ENCODE measurements at regions not wholly inside any gene's neighbourhood (a gene's known extent, or its start where the extent isn't known, plus 50 kb on each side); places are given as distances from the start of the nearest gene placed in this dataset.

DNA sequence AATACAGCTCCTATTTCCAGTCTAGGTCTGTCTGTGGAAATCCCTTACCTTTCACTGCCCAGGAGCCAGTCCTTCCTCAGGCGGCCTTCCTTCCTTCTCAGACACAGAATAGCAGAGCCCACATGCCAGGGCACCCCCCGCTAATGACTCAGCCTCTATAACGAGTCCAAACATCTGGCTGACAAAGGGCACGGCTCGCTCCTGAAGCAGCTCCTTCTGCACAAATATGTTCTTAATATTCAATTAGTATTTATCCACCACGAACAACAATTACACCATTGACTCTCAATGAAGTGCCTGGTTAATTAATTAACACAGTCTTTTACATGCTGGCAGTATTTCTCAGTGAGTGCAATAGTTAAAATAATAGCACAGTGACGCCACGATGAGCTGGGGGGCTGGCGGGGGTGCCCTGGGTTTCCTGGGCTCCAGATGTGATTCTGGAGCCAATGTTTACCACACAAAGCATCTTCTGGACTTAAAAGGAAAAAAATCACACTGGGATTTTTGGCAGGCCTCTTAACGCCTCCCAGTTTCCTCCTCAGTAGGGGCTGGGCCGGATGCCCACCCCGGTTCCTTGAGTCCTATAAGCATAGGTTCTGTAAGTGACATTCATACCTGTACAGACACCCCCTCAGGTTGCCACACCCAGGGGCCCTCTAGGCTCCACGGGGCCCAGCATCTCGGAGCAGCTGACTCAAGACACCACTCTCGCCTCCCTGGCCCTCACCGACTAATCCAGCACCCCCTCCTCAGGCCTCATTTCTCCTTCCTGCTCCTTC is 158.6 kb upstream of the MLN start:
- peak; percentile 92 for DNase-seq (ENCODE audit: low read depth)
- TF ChIP-seq CTCF (IDR thresholded peaks at IDR 0.05; ENCODE audit: insufficient read depth, low read depth, low read length, missing control alignments): no peak
- H3K4me3 ChIP-seq (ENCODE audit: low read length): no peak overlapping the region

- no peak for DNase-seq (ENCODE audit: low read depth)
- no peak overlapping the region for H3K4me3 ChIP-seq (ENCODE audit: low read length)
- no peak for TF ChIP-seq CTCF (IDR thresholded peaks at IDR 0.05; ENCODE audit: insufficient read depth, low read depth, low read length, missing control alignments)
These were observed 157.9 kb upstream of the MLN start for GRCh38 chr6:33961691-33962090.

- no peak overlapping the region for H3K4me3 ChIP-seq (ENCODE audit: low read length)
- TF ChIP-seq CTCF (IDR thresholded peaks at IDR 0.05; ENCODE audit: insufficient read depth, low read depth, low read length, missing control alignments): no peak
- DNase-seq (ENCODE audit: low read depth): peak; percentile 72
These were observed 156.8 kb upstream of the MLN start for GRCh38 chr6:33960345-33961313.

GRCh38 chr6:33959661-33960344 is 156.0 kb upstream of the MLN start:
- no peak for TF ChIP-seq CTCF (IDR thresholded peaks at IDR 0.05; ENCODE audit: insufficient read depth, low read depth, low read length, missing control alignments)
- DNase-seq (ENCODE audit: low read depth): peak; percentile 70
- no peak overlapping the region for H3K4me3 ChIP-seq (ENCODE audit: low read length)

DNA sequence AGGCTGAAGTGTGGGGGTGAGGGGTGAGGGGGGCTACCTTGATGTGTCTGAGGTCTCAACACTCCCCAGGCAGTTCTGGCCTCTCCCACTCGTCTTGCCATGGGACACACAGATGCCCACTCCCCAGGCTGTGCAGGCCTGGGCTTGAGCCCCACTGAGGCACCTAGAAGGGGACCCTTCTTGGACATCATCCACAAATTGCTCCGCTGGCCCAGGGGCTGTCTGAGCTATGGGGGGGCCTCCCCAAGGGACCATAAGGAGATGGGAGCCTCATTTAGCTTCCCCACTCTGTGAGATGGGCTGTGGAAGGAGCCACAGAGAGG is 155.5 kb upstream of the MLN start:
- H3K4me3 ChIP-seq (ENCODE audit: low read length): no peak overlapping the region
- no peak for DNase-seq (ENCODE audit: low read depth)
- TF ChIP-seq CTCF (IDR thresholded peaks at IDR 0.05; ENCODE audit: insufficient read depth, low read depth, low read length, missing control alignments): no peak

DNA sequence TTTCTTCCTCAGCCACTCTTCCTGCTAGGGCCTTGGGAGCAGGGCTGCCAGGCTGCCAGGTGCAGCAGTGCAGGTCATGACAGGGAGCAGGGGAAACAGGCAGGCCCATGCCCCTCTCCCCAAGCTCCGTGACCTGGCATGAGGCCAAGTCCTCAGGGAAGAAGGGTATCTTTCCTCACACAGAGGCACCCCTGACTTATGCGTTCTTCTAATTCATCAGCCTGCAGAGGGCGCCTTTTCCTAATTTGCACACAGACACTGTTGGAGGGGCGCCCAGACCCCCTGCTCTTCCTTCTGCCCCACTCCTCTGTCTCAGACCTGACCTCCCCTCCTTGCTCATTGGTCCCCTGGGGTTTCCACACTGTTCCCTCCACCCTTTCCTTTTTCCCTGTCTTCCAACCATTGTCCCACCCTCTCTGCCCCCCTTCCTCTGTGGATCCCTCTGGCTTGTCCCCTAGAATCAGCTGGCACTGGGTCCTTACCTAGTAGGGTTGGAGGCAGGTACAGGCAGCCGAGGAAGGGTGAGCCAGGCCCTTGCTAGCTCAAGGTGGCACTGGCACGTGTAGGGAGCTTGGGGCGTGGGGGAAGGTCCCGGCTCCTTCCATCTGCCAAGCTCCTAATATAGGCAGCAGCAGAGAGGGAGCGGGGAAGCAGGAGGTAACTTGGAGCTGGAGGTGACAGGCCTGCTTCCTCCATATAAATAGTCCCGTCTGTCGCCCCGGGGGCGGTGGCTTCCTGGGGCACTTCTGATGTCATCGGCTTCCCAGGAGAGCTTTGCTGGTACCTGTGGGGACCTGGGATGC is 154.9 kb upstream of the MLN start:
- peak; percentile 17 for TF ChIP-seq CTCF (IDR thresholded peaks at IDR 0.05; ENCODE audit: insufficient read depth, low read depth, low read length, missing control alignments)
- no peak overlapping the region for H3K4me3 ChIP-seq (ENCODE audit: low read length)
- no peak for DNase-seq (ENCODE audit: low read depth)

Data from epithelial cell of esophagus (primary cell).